GM23248 (cell line): ENCODE measurements at regions not wholly inside any gene's neighbourhood (a gene's known extent, or its start where the extent isn't known, plus 50 kb on each side); places are given as distances from the start of the nearest gene placed in this dataset.

ENCODE experiments used
- EZH2 ChIP-seq: fragments of 200-600 bp; sonication (generic); IDR thresholded peaks from 2 replicates; pipeline ENCODE4 v1.6.1; 2018; ENCODE audit warnings: antibody characterized with exemption, mild to moderate bottlenecking; ENCODE audit not compliant: insufficient read depth, poor library complexity, severe bottlenecking
- EZH2phosphoT487 ChIP-seq: fragments of 200-600 bp; sonication (generic); IDR thresholded peaks from 2 replicates; pipeline ENCODE4 v1.6.1; 2018; ENCODE audit warnings: antibody characterized with exemption, moderate library complexity, mild to moderate bottlenecking, low read depth; ENCODE audit not compliant: insufficient read depth

GRCh38 chr18:51398104-51398503 is 200.6 kb upstream of the MEX3C start:
- TF ChIP-seq EZH2: no peak
- no peak for TF ChIP-seq EZH2phosphoT487
